Progenitor cell of endocrine pancreas (in vitro differentiated cells): ENCODE measurements at regions not wholly inside any gene's neighbourhood (a gene's known extent, or its start where the extent isn't known, plus 50 kb on each side); places are given as distances from the start of the nearest gene placed in this dataset.

ENCODE experiments used
- DNase-seq: peaks from one replicate; pipeline ENCODE4 v3.0.0; 2021; ENCODE audit warnings: low spot score; ENCODE audit not compliant: unreplicated experiment
- H3K27ac Mint-ChIP-seq: 2 replicates; pipeline ENCODE4 v1.8.0; 2021; ENCODE audit warnings: mild to moderate bottlenecking, moderate library complexity, mixed read lengths
- H3K27me3 Mint-ChIP-seq: 2 replicates; pipeline ENCODE4 v1.8.0; 2021; ENCODE audit warnings: mixed read lengths
- H3K36me3 Mint-ChIP-seq: 2 replicates; pipeline ENCODE4 v1.8.0; 2022; ENCODE audit warnings: mixed read lengths; ENCODE audit not compliant: insufficient read depth
- H3K4me1 Mint-ChIP-seq: 2 replicates; pipeline ENCODE4 v1.8.0; 2021; ENCODE audit warnings: low read depth, mixed read lengths
- H3K4me3 Mint-ChIP-seq: 2 replicates; pipeline ENCODE4 v1.8.0; 2021; ENCODE audit warnings: low read depth, mild to moderate bottlenecking, moderate library complexity, mixed read lengths
- H3K9me3 Mint-ChIP-seq: 2 replicates; pipeline ENCODE4 v1.8.0; 2021; ENCODE audit warnings: low read depth, mixed read lengths
- TF ChIP-seq, protein P1 (sequence below): fragments of 200-600 bp; sonication (generic); IDR thresholded peaks from one replicate; pipeline ENCODE4 v1.5.0; 2021; ENCODE audit warnings: antibody characterized with exemption, mild to moderate bottlenecking; ENCODE audit not compliant: unreplicated experiment

DNA sequence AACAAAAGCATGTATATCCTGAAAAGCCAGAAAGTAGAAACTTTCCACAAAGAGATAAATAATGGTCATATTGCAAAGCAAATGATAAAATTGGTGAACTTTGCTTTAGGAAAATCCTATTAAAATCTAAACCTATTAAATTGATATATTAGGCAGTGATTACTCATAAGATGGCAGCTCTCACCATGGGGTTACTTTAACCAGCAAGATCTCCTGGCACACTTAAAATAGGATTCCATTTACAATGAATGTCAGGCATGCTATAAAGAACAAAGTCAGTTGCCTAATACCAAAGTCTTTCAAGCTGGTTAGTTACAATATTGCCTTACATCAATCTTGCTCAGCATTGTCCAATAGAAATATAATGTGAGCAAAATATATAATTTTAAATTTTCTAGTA, 816.2 kb downstream of the BCL11A start:
- no peaks in the 10 kb centered on the region for H3K27me3 Mint-ChIP-seq
- H3K9me3 Mint-ChIP-seq, result no peaks in the 10 kb centered on the region
- H3K36me3 Mint-ChIP-seq, result no peaks in the 10 kb centered on the region
- DNase-seq, result no peak
- no peak overlapping the region for H3K27ac Mint-ChIP-seq
- no peak overlapping the region for H3K4me3 Mint-ChIP-seq
- no peaks in the 10 kb centered on the region for H3K4me1 Mint-ChIP-seq
- TF ChIP-seq, protein P1, sequence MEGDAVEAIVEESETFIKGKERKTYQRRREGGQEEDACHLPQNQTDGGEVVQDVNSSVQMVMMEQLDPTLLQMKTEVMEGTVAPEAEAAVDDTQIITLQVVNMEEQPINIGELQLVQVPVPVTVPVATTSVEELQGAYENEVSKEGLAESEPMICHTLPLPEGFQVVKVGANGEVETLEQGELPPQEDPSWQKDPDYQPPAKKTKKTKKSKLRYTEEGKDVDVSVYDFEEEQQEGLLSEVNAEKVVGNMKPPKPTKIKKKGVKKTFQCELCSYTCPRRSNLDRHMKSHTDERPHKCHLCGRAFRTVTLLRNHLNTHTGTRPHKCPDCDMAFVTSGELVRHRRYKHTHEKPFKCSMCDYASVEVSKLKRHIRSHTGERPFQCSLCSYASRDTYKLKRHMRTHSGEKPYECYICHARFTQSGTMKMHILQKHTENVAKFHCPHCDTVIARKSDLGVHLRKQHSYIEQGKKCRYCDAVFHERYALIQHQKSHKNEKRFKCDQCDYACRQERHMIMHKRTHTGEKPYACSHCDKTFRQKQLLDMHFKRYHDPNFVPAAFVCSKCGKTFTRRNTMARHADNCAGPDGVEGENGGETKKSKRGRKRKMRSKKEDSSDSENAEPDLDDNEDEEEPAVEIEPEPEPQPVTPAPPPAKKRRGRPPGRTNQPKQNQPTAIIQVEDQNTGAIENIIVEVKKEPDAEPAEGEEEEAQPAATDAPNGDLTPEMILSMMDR, result no peak

DNA sequence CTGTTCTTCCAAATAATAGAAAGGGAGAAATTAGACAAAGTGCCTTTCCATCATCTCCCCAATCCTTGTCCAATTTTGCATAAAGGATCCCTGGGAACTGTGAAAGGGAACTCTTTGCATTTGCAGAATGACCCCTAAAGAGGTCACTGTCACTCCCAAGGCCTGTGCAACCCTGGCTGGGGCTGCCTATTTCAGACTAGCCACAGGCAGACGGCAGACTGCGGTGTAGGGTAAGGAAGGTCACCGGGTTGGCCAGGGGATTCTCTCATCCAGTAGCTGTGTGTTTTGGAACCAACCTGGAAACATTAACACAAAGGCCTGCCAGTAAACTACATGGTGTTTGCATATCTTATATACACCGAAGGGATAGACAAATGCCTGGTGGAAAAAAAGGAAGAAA, 818.7 kb downstream of the BCL11A start:
- no peak for DNase-seq
- Mint-ChIP-seq H3K36me3 (no peaks in the 10 kb centered on the region), H3K4me1 (peaks cover 2% of the 10 kb centered on the region), H3K27me3 (no peaks in the 10 kb centered on the region), H3K9me3 (no peaks in the 10 kb centered on the region), H3K4me3 (no peak overlapping the region), H3K27ac (no peak overlapping the region)
- TF ChIP-seq, protein P1, result no peak

DNA sequence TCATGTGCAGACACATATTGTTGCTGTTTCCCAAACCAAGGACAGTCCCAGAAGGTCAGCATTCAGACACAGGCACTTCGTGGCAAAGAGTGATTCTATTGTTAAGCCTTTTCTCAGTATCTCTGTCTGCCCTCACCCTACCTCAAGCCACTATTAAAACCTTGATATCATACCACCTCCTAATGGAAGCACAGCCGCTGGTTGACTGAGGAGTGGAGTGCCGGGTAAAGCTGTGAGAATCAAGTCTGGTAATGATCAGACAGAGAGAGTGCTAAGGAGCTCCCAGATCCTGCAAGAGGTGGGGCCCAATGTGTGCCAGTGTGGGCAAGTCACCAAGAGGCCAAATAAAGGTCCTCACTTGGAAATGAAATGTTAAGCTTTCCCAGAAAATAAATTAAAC, 819.5 kb downstream of the BCL11A start:
- Mint-ChIP-seq H3K9me3 (no peaks in the 10 kb centered on the region), H3K4me3 (no peak overlapping the region), H3K27ac (no peak overlapping the region), H3K27me3 (no peaks in the 10 kb centered on the region), H3K4me1 (peaks cover 2% of the 10 kb centered on the region), H3K36me3 (no peaks in the 10 kb centered on the region)
- TF ChIP-seq, protein P1, result no peak
- DNase-seq, result no peak

DNA sequence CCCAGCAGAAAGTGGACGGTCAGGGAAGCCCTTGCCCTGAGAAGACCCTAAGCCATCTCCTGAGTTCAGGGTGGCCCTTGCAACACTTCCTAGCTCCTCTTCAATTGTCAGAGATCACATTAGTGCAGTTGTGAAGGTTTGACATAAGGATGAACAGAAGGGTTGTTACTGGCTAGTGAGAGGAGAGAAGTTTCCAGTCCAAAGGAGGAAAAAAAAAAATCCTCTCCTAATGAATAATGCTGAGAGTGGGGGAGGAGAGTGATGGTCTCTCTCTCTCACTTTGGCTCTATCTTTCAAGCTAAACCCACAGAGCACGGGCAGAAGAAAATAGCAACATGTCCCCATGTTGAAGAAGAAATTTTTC, 819.9 kb downstream of the BCL11A start:
- H3K4me1 Mint-ChIP-seq, result peaks cover 2% of the 10 kb centered on the region
- DNase-seq, result no peak
- TF ChIP-seq, protein P1, result no peak
- no peak overlapping the region for H3K27ac Mint-ChIP-seq
- no peaks in the 10 kb centered on the region for H3K9me3 Mint-ChIP-seq
- no peak overlapping the region for H3K4me3 Mint-ChIP-seq
- no peaks in the 10 kb centered on the region for H3K27me3 Mint-ChIP-seq
- no peaks in the 10 kb centered on the region for H3K36me3 Mint-ChIP-seq

DNA sequence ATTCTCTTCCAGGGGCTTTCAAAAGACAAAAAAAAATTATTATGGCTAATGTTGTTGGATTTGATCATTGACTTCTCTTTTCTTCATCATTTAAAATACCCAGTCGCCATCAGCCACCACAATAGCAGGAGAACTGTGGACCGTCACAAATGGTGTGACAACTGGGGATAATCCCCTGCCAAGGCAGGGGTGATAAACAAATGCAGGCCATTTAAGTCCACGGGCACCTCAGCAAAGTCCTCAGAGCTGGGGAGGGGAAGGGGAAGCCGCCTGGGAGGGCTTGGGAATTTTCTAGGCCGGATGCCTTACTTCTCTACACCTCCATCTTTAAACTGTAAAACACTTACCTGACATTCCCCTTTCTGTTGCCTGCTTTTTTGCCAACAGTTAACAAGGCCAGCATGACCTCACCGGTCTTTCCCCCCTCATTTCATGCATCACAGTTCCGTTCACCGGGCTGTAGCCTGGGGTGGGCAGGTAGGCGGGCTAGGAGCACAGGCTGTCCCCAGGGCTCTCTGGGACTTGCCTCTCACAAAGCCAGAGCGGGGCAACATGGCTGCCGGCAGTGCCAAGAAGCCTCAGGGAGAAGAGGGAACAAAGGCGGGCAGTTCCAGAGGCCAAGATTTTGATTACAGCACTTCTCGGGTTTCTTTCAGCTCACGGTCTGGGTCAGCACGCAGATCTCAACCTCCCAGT, 820.4 kb downstream of the BCL11A start:
- no peaks in the 10 kb centered on the region for H3K9me3 Mint-ChIP-seq
- no peak for DNase-seq
- H3K27me3 Mint-ChIP-seq, result no peaks in the 10 kb centered on the region
- no peak overlapping the region for H3K27ac Mint-ChIP-seq
- H3K4me1 Mint-ChIP-seq, result peaks cover 2% of the 10 kb centered on the region
- TF ChIP-seq, protein P1, result no peak
- no peak overlapping the region for H3K4me3 Mint-ChIP-seq
- no peaks in the 10 kb centered on the region for H3K36me3 Mint-ChIP-seq
